ENCODE measurements at regions not wholly inside any gene's neighbourhood (a gene's known extent, or its start where the extent isn't known, plus 50 kb on each side); places are given as distances from the start of the nearest gene placed in this dataset.
"Not testable (repeated sequence)": the region's sequence is repeated elsewhere in the genome, so short reads cannot be mapped to it uniquely, and the experiment has no call there.

- no peak for ATAC-seq
- intact Hi-C loops (cut with DNase I): no loop called here
- no peak for DNase-seq (ENCODE audit: missing footprints)
Measured at GRCh38 chr3:176247191-176247590, 950.1 kb downstream of the TBL1XR1 start.

GRCh38 chr3:176219970-176220369, 977.3 kb downstream of the TBL1XR1 start:
- no peak for ATAC-seq
- no peak for DNase-seq (ENCODE audit: missing footprints)
- intact Hi-C loops (cut with DNase I): no loop called here

- no peak for DNase-seq (ENCODE audit: missing footprints)
- no peak for ATAC-seq
- intact Hi-C loops (cut with DNase I): no loop called here
Measured at GRCh38 chr3:176214758-176215157, 982.5 kb downstream of the TBL1XR1 start.

- DNase-seq (ENCODE audit: missing footprints); ATAC-seq; intact Hi-C loops (cut with DNase I): not testable (repeated sequence)
Measured at GRCh38 chr3:176213314-176213713, 984.0 kb downstream of the TBL1XR1 start.

GRCh38 chr3:176208915-176209314, 988.4 kb downstream of the TBL1XR1 start:
- ATAC-seq (no peak), DNase-seq (ENCODE audit: missing footprints) (no peak)
- intact Hi-C loops (cut with DNase I): no loop called here

- ATAC-seq: no peak
- no peak for DNase-seq (ENCODE audit: missing footprints)
- intact Hi-C loops (cut with DNase I): no loop called here
Measured at GRCh38 chr3:176208283-176208682, 989.0 kb downstream of the TBL1XR1 start.

- intact Hi-C loops (cut with DNase I): no loop called here
- no peak for ATAC-seq
Measured at GRCh38 chr3:176206809-176207208, 990.5 kb downstream of the TBL1XR1 start.

GRCh38 chr3:176202652-176203051, 994.6 kb downstream of the TBL1XR1 start:
- ATAC-seq: no peak
- no peak for DNase-seq (ENCODE audit: missing footprints)
- intact Hi-C loops (cut with DNase I): no loop called here

More at GRCh38 chr3:176206809-176207208, 990.5 kb downstream of the TBL1XR1 start:
- DNase-seq (ENCODE audit: missing footprints): no peak

- DNase-seq (ENCODE audit: missing footprints): no peak
- ATAC-seq: no peak
- intact Hi-C loops (cut with DNase I): no loop called here
Measured at GRCh38 chr3:176193032-176193730, 1004.1 kb downstream of the TBL1XR1 start.

GRCh38 chr3:176190755-176191154, 1006.5 kb downstream of the TBL1XR1 start:
- ATAC-seq (no peak), DNase-seq (ENCODE audit: missing footprints) (no peak)
- intact Hi-C loops (cut with DNase I): no loop called here

- intact Hi-C loops (cut with DNase I): no loop called here
- no peak for ATAC-seq
Measured at GRCh38 chr3:176183181-176183580, 1014.1 kb downstream of the TBL1XR1 start.

GRCh38 chr3:176174060-176174459, 1023.2 kb downstream of the TBL1XR1 start:
- intact Hi-C loops (cut with DNase I): no loop called here
- ATAC-seq (no peak), DNase-seq (ENCODE audit: missing footprints) (no peak)

More at GRCh38 chr3:176183181-176183580, 1014.1 kb downstream of the TBL1XR1 start:
- DNase-seq (ENCODE audit: missing footprints): no peak

- ATAC-seq (no peak), DNase-seq (ENCODE audit: missing footprints) (no peak)
- intact Hi-C loops (cut with DNase I): no loop called here
Measured at GRCh38 chr3:176172492-176172891, 1024.8 kb downstream of the TBL1XR1 start.

- intact Hi-C loops (cut with DNase I): no loop called here
- ATAC-seq: no peak
- no peak for DNase-seq (ENCODE audit: missing footprints)
Measured at GRCh38 chr3:176167272-176167671, 1030.0 kb downstream of the TBL1XR1 start.

GRCh38 chr3:176160997-176161396, 1036.3 kb downstream of the TBL1XR1 start:
- DNase-seq (ENCODE audit: missing footprints): no peak
- no peak for ATAC-seq
- intact Hi-C loops (cut with DNase I): no loop called here

GRCh38 chr3:176159796-176160195, 1037.5 kb downstream of the TBL1XR1 start:
- intact Hi-C loops (cut with DNase I): no loop called here
- no peak for ATAC-seq
- DNase-seq (ENCODE audit: missing footprints): no peak

- ATAC-seq: no peak
- DNase-seq (ENCODE audit: missing footprints): peak; percentile 16
- intact Hi-C loops (cut with DNase I): no loop called here
Measured at GRCh38 chr3:176155012-176155411, 1042.3 kb downstream of the TBL1XR1 start.

- intact Hi-C loops (cut with DNase I): no loop called here
- ATAC-seq (no peak), DNase-seq (ENCODE audit: missing footprints) (no peak)
Measured at GRCh38 chr3:176149567-176149966, 1047.7 kb downstream of the TBL1XR1 start.

GRCh38 chr3:176147251-176147650, 1050.0 kb downstream of the TBL1XR1 start:
- DNase-seq (ENCODE audit: missing footprints) (no peak), ATAC-seq (no peak)
- intact Hi-C loops (cut with DNase I): no loop called here

GRCh38 chr3:176141837-176142236, 1055.4 kb downstream of the TBL1XR1 start:
- ATAC-seq (no peak), DNase-seq (ENCODE audit: missing footprints) (no peak)
- intact Hi-C loops (cut with DNase I): no loop called here

- ATAC-seq: no peak
- no peak for DNase-seq (ENCODE audit: missing footprints)
- intact Hi-C loops (cut with DNase I): no loop called here
Measured at GRCh38 chr3:176120507-176120906, 1076.8 kb downstream of the TBL1XR1 start.
